ENCODE measurements at regions not wholly inside any gene's neighbourhood (a gene's known extent, or its start where the extent isn't known, plus 50 kb on each side); places are given as distances from the start of the nearest gene placed in this dataset.
"Not testable (repeated sequence)": the region's sequence is repeated elsewhere in the genome, so short reads cannot be mapped to it uniquely, and the experiment has no call there.

DNA sequence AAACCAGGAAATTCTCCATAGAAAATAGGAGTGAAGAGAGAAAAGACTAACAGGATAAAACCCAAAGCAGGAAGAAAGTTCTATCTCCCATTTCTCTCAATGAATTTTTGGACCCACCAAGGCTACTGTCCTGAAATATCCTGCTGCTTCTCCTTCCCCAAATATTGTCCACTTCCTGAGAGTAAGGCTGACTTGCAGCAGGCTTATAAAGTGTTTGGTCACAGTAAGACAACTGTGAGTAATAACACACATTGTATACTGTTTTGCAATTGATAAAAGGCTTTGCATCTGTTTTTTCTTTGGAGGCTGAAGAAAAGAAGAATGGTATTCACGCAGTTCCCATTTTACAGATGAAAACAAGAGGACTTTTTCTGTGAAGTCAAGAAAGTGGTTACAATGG is 52.8 kb downstream of the FOXD4L6 start:
- not testable (repeated sequence) for DNase-seq (ENCODE audit: low read depth)

DNA sequence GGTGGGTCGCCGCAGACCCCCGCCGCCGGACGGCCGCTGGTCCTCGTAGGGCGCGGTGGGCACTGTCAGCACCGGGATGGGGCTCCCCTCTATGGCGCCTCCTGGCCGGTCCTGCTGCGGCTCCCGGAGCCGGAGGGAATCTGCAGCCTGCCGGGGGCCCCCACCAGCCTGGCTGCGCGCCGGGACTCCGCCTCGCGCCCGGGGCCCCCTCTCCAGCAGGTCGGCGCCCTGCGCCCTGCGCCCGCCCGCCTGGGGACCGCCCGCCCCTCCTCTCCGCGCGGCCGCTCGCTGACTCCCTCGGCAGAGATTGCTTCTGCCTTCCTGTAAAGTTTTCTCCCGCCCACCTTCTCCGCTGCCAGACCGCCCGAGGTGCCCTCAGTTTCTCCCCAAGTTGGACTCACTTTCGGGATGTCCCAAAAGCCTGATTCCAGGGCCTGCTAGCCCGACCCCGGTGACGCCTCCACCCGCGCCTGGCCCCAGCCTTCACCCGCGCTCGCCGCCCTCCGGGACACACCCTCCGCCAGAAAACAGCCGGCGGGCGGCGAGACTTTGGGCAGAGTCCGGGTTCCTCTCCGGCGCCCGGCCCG is 54.0 kb downstream of the FOXD4L6 start:
- DNase-seq (ENCODE audit: low read depth) = not testable (repeated sequence)

DNA sequence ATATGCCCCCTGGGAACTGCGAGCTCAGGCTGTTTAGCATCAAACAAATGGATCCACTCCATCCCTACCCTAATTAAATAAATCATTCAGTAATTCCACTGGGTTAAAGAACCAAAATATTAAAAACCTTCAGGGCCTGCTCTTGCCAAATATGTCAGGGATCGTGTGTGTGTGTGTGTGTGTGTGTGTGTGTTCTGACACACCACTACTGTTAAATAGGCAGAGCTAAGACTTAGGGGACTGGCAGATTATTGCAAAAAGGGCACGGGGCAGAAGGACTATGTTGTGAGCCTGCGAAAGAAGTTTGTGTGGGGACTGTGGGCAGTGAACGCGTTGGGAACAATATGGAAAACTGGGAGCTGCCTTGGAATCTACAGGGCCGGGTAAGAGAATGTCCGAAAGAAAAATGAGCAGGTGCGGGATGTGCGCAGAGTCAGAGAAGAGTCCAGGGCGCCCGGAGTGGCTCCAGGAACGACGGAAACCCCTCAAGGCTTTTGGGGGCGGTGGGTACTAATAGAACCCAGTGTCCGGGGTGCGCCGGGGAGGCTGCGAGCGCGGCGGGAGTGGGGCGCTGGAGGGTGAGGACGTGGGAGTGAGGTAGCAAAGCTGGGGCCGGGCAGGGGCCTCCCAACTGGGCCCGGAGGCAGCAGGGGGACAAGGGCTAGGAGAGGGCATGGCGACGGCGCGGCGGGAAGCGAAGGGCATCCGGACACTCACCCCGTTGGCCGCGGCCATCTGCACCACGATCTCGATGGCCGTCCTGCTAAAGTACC is 54.8 kb downstream of the FOXD4L6 start:
- not testable (repeated sequence) for DNase-seq (ENCODE audit: low read depth)

DNA sequence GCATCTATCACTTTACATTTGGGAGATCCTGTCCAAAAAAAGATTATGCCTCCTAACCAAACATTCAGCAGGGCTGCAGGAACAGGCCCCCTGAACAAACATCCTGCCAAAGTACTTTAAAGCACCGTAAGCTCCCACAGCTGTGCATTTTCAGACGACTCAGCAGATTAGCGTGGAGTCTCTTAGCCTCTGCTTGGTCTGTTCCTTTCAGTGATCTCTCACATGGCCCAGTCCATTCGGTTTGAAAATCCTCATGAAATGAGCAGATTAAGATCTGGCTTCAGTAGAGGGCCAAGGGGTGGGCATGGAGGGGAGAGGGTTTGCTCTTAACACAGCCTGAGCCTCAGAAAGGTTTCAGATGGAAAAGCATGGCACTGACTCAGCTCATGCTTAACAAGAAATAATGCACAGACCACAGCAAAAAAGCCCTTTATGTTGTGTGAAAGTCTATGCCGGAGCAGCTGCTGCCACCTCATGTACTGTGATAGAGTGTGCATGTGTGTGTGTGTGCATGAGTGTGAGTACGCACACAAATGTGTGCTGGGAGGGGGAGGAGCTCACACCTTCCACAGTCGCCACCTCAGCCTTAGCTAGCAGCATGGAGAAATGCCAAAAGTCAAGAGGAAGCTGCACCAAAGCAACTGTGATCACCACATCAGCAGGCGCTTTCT is 64.2 kb downstream of the FOXD4L6 start:
- DNase-seq (ENCODE audit: low read depth) = not testable (repeated sequence)

DNA sequence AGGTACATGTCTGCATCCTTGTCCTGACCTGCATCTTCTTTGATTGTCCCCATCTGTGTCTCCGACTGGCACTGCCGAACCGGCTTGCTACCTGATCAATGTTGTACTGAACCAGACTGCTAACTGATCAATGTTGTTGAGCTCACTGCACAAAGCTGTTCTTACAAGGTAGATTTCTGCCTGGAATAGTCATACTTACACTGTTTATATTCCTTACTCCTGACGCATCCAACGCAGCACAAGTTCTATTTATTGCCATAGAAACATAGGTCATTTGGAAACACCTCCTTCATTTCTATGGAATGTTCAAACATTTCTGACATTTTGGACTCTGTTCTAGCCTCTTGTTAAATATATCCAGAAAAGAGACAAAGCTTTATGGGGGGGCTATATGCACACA is 65.2 kb downstream of the FOXD4L6 start:
- DNase-seq (ENCODE audit: low read depth) = not testable (repeated sequence)

DNA sequence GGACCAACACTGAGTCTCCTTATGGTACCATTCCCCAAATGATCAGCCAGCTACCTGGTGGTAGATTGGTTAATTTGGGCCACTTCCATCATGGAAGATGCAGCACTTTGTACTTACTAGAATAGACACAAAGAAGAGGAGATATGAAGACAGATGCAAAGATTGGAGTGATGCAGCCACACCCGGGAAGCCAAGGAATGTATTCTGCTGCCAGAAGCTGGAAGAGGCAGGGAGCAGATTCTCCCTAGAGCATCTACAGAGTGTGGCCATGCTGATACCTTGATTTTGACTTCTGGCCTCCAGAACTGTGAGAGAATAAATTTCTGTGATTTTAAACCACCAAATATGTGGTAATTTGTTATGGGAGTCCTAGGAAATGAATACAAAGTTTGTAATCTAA is 68.9 kb downstream of the FOXD4L6 start:
- not testable (repeated sequence) for DNase-seq (ENCODE audit: low read depth)

DNA sequence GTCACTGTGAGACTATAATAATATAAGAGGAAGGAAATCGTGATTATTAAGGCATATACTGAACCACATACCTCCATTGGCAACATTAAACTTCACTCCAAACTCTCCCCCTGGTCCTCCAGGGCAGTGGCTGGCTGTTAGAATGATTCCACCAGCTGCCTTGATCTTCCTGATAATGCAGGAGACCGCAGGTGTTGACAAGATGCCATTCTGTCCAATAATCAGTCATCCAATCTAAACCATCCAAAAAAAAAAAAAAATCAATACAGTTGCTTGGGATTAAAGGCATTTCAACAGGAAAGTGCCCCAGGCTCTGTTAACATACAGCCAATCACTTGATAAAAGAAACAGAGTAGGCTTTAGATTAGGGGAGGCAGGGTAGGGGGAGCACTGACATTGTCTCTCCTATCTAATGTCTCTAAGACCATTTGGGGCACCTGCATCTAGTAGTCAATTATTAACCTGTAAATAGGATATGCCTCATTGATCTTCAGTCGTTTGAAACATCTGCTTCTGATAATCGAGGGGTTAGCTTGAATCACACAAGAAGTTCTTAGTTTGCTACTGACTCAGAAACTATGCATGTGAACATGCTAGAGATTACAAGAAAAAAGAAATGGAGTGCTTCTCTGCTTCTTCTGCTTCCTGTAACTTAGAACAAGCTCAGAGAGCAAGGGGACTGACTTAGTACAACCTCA is 74.7 kb downstream of the FOXD4L6 start:
- DNase-seq (ENCODE audit: low read depth) = not testable (repeated sequence)

DNA sequence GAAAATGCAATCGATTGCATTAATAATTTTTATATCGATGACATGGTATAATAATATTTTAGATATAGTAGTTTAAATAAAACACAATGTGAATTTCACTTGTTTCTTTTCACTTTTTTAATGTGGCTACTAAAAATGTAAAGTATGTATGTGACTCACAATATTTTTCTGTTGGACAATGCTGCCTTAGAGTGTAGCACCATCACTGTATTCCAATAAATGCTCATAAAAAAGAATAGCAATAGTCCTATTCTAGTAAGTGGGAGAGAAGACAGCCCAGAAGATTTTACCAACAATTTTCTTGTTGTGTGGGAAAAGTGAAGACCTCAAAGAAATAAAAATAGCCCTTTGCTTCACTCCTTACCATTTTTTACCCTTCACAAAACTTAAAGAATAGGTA is 79.8 kb downstream of the FOXD4L6 start:
- not testable (repeated sequence) for DNase-seq (ENCODE audit: low read depth)

DNA sequence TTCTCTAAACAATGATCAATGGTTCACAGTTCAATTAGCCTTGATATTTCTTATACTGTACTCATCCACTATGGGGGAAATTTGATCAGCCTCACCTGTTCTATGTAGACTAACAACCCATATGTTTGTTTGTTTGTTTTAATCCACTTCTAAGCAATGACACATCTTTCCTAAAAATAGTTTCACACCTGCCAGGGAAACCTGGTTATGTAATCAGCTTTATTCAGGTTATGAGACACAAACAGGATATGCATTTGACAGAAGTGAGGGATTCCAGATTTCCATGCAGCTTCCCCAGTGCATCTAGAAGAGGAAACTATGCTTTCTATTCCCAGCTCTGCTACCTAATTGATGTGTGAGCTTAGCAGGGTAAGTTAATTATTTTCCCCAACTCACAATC is 80.7 kb downstream of the FOXD4L6 start:
- DNase-seq (ENCODE audit: low read depth) = not testable (repeated sequence)

DNA sequence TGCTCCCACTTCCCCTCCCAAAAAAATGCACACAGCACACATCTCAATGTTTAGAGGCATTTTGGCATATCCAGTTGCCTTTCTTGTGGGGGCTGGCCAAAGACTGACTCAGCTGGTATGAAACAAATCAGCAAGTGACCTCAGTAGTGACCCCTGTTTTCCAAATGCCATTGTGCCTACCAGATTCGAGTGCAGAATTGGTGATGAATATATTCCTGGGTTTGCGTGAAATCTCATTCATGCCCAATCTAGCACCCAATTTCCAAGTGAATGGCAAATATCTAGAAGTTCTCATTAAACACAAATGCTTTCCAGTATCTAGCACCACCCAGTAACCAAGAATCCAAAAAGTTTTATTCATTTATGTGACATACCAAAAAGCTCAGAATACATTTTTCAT is 83.6 kb downstream of the FOXD4L6 start:
- DNase-seq (ENCODE audit: low read depth) = not testable (repeated sequence)

DNA sequence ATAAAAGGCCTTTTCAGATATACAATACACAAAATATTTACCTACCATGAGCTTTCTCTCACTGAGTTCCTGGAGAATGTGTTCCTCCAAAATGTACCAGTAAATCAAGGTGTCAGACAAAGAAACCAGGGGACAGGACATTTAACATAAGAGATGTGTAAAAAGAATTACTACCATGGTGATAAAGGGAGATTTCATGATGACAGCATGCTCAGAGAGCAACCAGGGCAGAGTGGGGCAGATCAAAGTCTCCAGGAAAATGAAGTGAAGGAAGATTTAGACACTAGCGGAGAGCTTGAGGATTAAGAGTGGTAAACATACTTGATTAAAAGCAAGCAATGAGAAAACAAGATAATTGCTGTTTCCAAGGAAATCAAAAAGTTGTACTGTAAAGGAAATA is 85.0 kb downstream of the FOXD4L6 start:
- DNase-seq (ENCODE audit: low read depth) = not testable (repeated sequence)

DNA sequence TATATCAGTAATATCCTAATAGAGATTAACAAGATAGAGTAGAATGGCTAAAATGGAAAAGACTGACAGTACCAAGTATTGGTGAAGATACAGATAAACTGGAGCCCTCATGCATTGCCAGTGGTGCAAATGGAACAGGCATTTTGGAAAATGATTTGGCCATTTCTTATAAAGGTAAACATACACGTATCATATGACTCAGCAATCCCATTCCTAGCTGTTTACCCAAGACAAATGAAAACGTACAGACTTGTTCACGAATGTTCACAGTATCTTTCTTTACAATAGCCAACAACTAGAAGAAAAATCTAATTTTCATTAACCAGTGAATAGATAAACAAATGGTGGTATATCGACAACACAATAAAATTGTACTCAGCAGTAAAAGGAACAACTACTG is 86.4 kb downstream of the FOXD4L6 start:
- not testable (repeated sequence) for DNase-seq (ENCODE audit: low read depth)

DNA sequence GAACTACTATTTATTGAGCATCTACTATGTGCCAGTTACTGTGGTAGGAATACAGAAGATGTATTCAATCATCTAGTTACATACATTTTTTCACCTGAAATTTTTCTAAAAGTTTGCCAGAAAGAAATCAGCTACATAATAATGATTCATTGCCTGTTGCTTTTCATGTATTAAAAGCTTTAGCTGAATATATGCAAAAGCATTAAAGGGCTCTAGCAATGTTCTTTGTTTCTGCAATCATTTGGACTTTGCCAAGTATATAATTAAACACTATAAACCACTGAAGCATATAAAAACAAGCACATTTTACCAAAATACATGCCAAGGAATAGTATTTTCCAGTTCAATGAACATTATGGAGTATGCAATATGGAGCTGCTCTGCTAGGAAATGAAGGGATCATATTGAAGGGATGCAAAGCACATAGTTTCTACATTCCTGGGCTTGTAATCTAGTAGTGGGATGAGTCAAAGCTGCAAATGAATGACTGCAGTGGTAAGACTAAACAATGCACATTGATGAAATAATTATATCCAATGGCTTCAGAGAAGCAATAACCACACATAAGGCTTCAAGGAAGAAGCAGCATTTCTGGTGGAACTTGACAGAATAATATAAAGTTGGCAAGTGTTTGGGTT is 87.7 kb downstream of the FOXD4L6 start:
- DNase-seq (ENCODE audit: low read depth) = not testable (repeated sequence)

DNA sequence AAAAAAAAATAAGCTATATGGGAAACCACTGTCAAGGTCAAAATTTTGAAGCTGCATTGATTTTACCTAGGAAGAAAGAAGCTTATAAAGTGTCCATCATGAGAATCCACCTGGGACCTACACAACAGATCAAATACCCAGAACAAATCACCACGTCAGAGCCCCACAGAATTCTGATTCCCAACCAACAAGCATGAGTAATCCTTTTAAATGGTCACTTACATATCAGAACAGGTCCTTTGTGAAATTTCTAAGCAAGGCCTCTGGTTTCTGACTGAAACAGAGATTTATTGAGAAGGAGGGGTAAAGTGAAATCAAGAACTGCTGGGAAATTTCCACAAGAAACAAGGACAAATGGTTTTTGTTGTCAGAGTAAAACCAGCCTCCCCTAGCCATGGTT is 93.2 kb downstream of the FOXD4L6 start:
- not testable (repeated sequence) for DNase-seq (ENCODE audit: low read depth)

DNA sequence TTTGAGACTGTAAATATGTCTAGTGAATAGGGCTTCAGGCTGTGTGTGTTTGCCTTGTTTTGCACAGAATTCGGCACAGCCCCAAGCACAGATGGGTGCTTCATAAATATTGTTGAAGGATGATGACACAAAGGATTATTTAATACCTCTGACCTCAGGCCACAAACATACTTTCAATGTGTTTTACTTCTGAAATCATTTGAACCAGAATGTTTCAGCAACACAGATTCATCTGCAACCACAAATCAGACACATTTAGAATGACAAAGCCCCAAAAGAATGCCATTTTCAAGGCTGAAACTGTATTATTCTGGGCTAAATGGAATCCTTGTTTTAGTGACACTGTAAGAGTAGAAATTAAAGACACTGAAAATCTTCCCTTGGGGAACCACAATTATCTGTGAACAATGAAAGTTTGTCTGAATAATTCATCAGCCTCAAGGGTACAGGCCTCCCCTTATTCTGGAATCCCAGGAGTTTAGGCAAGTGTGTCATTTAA is 93.7 kb downstream of the FOXD4L6 start:
- peak; percentile 5 for DNase-seq (ENCODE audit: low read depth)

DNA sequence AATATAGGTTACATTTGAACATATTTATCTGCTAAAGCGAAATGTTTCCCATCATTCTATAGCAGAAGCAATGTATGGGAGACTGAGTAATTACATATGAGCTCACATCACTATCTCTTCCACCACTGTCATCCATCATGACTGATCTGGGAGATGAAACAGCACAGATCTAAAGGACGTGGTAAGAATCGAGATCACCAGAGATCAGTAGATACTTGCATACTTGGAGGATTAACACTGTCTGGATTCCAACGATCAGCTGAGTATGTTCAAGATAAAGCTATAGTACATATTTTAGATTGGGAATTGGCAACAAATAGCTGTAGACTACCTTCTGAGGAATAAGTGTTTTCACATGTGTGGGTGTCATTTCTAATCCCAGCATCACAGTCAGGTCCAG is 94.6 kb downstream of the FOXD4L6 start:
- DNase-seq (ENCODE audit: low read depth) = not testable (repeated sequence)

DNA sequence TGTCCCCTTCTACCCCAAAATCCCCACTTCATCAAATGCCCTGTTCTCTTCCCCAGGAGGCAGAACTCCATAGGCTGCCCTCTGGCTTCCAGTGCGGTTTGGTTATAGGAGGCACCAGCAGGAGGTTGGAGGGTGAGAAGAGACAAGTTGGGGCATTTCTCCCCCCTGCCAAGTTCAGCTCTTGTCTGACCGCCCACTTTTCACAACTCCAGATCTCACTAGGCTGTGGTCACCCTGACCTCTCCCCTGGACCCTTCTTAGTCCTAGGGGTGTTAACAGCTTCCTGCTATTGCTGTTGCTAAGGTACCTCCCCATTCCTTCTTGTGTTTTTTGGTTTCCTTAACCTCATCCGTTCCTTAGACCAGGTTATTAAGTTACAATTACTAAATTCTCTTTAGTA is 95.1 kb downstream of the FOXD4L6 start:
- not testable (repeated sequence) for DNase-seq (ENCODE audit: low read depth)

DNA sequence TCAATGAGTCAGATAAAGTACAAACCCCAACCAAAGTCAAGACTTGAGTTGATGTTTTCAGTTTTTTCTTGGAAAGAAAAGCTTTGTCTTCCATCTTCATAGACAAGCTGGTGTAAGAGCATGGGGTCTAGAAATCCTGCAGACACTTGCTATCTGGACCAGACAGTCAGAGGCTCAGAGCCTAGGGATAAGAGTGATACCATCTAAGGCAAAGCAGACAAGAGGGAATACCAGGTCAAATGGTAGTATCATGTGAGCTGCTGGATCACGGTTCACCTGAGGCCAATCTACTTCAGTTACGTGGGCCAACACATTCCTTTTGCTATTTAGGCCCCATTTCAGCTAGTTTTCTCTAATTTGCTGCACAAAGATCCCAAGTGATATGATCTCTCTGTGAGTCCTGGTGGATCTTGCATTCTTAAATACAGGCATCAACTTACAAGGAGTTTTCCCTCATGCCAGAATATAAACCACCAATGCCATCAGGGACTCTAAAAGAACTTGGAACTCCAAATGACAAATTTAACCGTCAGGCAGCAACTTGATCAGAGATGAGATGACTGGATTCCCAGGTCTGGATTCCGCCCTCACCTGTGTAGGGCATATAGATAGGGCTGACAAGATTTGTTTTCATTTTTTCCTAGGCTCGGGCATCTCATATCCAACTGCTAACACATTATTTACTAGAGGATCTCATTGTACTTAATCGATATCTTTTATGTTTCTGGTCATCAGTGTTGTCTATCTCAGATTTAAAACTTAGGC is 101.4 kb downstream of the FOXD4L6 start:
- not testable (repeated sequence) for DNase-seq (ENCODE audit: low read depth)

DNA sequence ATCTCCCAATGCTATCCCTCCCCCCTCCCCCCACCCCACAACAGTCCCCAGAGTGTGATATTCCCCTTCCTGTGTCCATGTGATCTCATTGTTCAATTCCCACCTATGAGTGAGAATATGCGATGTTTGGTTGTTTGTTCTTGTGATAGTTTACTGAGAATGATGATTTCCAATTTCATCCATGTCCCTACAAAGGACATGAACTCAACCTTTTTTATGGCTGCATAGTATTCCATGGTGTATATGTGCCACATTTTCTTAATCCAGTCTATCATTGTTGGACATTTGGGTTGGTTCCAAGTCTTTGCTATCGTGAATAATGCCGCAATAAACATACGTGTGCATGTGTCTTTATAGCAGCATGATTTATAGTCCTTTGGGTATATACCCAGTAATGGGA is 106.1 kb downstream of the FOXD4L6 start:
- DNase-seq (ENCODE audit: low read depth) = not testable (repeated sequence)

DNA sequence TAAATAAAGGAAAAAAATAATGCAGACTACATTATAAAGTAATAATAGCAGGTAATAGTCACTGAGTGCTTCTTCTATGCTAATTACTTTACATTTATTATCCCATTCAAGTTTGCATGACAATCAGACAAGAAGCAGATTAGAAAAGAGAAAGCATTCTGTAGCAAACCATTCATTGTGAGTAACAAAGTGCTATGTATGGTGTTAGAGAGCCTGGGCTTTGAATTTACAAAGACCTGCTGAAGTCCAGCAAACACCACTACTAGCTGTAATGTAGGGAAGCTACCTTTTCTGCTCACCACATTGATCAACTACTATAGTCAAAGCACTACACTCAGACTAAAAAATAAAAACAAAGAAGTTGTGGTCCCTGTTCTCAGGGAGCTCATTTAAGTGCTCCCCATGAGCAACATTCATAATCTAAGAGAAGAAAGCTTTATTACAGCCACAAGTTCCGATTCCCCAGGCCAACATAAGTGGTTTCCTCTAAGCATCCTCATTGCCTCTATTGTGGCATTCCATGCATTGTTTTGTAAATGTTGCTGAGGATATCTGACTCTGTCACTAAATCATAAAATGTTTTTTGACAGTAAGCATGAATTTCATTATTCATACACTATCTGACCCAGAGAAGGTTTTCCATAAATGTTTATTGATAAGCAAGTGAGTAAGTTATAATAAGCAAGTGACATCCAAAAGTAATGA is 108.5 kb downstream of the FOXD4L6 start:
- DNase-seq (ENCODE audit: low read depth) = not testable (repeated sequence)
